ENCODE measurements at regions not wholly inside any gene's neighbourhood (a gene's known extent, or its start where the extent isn't known, plus 50 kb on each side); places are given as distances from the start of the nearest gene placed in this dataset.

- no peaks in the 10 kb centered on the region for H3K9me2 ChIP-seq (replicated peaks; ENCODE audit: control insufficient read depth, low read length)
- H3K79me2 ChIP-seq (ENCODE audit: control insufficient read depth, low read length), result no peaks in the 10 kb centered on the region
- no peaks in the 10 kb centered on the region for H3K4me1 ChIP-seq (ENCODE audit: control insufficient read depth, low read length)
- H3K4me3 ChIP-seq (ENCODE audit: low read length), result no peak overlapping the region
- no peak overlapping the region for H3K27ac ChIP-seq (ENCODE audit: low read depth, low read length)
- no peaks in the 10 kb centered on the region; the same call in 1 of the 2 replicates for H3K27me3 ChIP-seq (ENCODE audit: control insufficient read depth, low read length)
- TF ChIP-seq EZH2phosphoT487 (IDR thresholded peaks at IDR 0.05; ENCODE audit: borderline replicate concordance, low read length), result no peak
- TF ChIP-seq, protein P1, sequence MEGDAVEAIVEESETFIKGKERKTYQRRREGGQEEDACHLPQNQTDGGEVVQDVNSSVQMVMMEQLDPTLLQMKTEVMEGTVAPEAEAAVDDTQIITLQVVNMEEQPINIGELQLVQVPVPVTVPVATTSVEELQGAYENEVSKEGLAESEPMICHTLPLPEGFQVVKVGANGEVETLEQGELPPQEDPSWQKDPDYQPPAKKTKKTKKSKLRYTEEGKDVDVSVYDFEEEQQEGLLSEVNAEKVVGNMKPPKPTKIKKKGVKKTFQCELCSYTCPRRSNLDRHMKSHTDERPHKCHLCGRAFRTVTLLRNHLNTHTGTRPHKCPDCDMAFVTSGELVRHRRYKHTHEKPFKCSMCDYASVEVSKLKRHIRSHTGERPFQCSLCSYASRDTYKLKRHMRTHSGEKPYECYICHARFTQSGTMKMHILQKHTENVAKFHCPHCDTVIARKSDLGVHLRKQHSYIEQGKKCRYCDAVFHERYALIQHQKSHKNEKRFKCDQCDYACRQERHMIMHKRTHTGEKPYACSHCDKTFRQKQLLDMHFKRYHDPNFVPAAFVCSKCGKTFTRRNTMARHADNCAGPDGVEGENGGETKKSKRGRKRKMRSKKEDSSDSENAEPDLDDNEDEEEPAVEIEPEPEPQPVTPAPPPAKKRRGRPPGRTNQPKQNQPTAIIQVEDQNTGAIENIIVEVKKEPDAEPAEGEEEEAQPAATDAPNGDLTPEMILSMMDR (IDR thresholded peaks at IDR 0.05; ENCODE audit: low read depth, low read length, poor library complexity, severe bottlenecking), result no peak
- H3K4me2 ChIP-seq (ENCODE audit: low read length), result no peak overlapping the region
- no peaks in the 10 kb centered on the region for H3K36me3 ChIP-seq (ENCODE audit: control insufficient read depth, low read length)
- no peaks in the 10 kb centered on the region for H3K9me3 ChIP-seq (ENCODE audit: control insufficient read depth, insufficient read depth, low read length)
- H4K20me1 ChIP-seq (ENCODE audit: control insufficient read depth, insufficient read depth, low read depth, low read length), result no peaks in the 10 kb centered on the region
- H3F3A ChIP-seq (ENCODE audit: control insufficient read depth, insufficient read depth), result no peaks in the 10 kb centered on the region
Observed at GRCh38 chr1:157367870-157368269, 184.4 kb downstream of the FCRL5 start.

GRCh38 chr1:157367091-157367739 is 185.1 kb downstream of the FCRL5 start:
- Histone ChIP-seq H4K20me1 (ENCODE audit: control insufficient read depth, insufficient read depth, low read depth, low read length) (no peaks in the 10 kb centered on the region), H3F3A (ENCODE audit: control insufficient read depth, insufficient read depth) (no peaks in the 10 kb centered on the region), H3K9me3 (ENCODE audit: control insufficient read depth, insufficient read depth, low read length) (no peaks in the 10 kb centered on the region), H3K9me2 (replicated peaks; ENCODE audit: control insufficient read depth, low read length) (no peaks in the 10 kb centered on the region), H3K4me1 (ENCODE audit: control insufficient read depth, low read length) (no peaks in the 10 kb centered on the region), H3K79me2 (ENCODE audit: control insufficient read depth, low read length) (no peaks in the 10 kb centered on the region), H3K36me3 (ENCODE audit: control insufficient read depth, low read length) (no peaks in the 10 kb centered on the region), H3K27ac (ENCODE audit: low read depth, low read length) (no peak overlapping the region), H3K27me3 (ENCODE audit: control insufficient read depth, low read length) (no peaks in the 10 kb centered on the region; the same call in 1 of the 2 replicates), H3K4me2 (ENCODE audit: low read length) (no peak overlapping the region), H3K4me3 (ENCODE audit: low read length) (no peak overlapping the region)
- TF ChIP-seq, protein P1 (IDR thresholded peaks at IDR 0.05; ENCODE audit: low read depth, low read length, poor library complexity, severe bottlenecking), result no peak
- no peak for TF ChIP-seq EZH2phosphoT487 (IDR thresholded peaks at IDR 0.05; ENCODE audit: borderline replicate concordance, low read length)

- no peaks in the 10 kb centered on the region for H3K36me3 ChIP-seq (ENCODE audit: control insufficient read depth, low read length)
- TF ChIP-seq, protein P1 (IDR thresholded peaks at IDR 0.05; ENCODE audit: low read depth, low read length, poor library complexity, severe bottlenecking), result no peak
- no peak for TF ChIP-seq EZH2phosphoT487 (IDR thresholded peaks at IDR 0.05; ENCODE audit: borderline replicate concordance, low read length)
- no peaks in the 10 kb centered on the region for H3K9me2 ChIP-seq (replicated peaks; ENCODE audit: control insufficient read depth, low read length)
- H3K9me3 ChIP-seq (ENCODE audit: control insufficient read depth, insufficient read depth, low read length), result no peaks in the 10 kb centered on the region
- H3K27ac ChIP-seq (ENCODE audit: low read depth, low read length), result no peak overlapping the region
- H4K20me1 ChIP-seq (ENCODE audit: control insufficient read depth, insufficient read depth, low read depth, low read length), result no peaks in the 10 kb centered on the region
- H3K27me3 ChIP-seq (ENCODE audit: control insufficient read depth, low read length), result no peaks in the 10 kb centered on the region
- H3K4me2 ChIP-seq (ENCODE audit: low read length), result no peak overlapping the region
- no peak overlapping the region for H3K4me3 ChIP-seq (ENCODE audit: low read length)
- H3K79me2 ChIP-seq (ENCODE audit: control insufficient read depth, low read length), result no peaks in the 10 kb centered on the region
- H3K4me1 ChIP-seq (ENCODE audit: control insufficient read depth, low read length), result no peaks in the 10 kb centered on the region
- no peaks in the 10 kb centered on the region for H3F3A ChIP-seq (ENCODE audit: control insufficient read depth, insufficient read depth)
Observed at GRCh38 chr1:157364612-157365011, 187.7 kb downstream of the FCRL5 start.
